Inferior parietal cortex (tissue), 1 donor: ENCODE measurements at regions not wholly inside any gene's neighbourhood (a gene's known extent, or its start where the extent isn't known, plus 50 kb on each side); places are given as distances from the start of the nearest gene placed in this dataset.

ENCODE experiments used
- DNase-seq: peaks from one replicate; pipeline ENCODE4 v3.0.0-alpha.2; 2016; ENCODE audit errors: extremely low spot score

DNA sequence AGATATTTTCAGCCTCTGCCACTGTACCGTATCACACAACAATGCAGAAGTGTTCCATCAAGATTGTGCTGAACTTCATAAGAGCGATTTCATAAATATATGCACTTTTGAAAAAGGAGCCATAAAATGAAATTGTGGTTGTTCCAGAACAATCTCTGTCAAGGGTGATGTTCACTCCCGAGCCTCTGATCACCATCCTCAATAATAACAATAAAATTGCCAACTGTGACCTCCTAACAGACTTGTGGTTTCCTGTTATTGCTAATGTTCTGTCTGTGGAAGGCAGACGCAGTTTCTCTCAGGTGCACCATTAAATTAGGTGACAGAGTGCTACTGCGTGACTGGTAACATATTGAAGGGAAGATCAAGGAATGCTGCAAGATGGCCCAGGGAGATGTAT, 383.7 kb downstream of the SOCS6 start:
- no peak for DNase-seq

GRCh38 chr18:70671889-70672565, 383.2 kb downstream of the SOCS6 start:
- DNase-seq, result peak; percentile 32

GRCh38 chr18:70666936-70667335, 378.1 kb downstream of the SOCS6 start:
- no peak for DNase-seq

- no peak for DNase-seq
Observed at GRCh38 chr18:70663141-70663540, 374.3 kb downstream of the SOCS6 start.

DNA sequence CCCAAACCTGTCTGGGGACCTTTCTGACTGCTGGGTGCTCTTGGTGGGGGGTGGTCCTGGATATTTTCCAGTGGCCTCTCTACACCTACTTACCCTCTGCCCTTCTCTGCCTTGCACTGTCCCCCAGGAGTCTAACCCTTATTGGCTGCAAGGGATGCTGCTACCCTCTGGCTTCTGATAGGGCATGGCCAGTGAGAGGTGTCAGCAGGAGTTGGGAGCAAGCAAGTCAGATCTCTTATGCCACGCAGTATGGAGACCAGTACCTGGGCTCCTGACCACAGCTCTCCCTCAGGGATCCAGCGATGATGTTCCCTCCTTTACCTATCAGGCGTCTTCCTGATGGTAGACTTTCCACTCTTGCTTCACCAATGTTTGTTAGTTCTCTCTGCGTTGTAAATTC, 373.7 kb downstream of the SOCS6 start:
- DNase-seq, result no peak

DNA sequence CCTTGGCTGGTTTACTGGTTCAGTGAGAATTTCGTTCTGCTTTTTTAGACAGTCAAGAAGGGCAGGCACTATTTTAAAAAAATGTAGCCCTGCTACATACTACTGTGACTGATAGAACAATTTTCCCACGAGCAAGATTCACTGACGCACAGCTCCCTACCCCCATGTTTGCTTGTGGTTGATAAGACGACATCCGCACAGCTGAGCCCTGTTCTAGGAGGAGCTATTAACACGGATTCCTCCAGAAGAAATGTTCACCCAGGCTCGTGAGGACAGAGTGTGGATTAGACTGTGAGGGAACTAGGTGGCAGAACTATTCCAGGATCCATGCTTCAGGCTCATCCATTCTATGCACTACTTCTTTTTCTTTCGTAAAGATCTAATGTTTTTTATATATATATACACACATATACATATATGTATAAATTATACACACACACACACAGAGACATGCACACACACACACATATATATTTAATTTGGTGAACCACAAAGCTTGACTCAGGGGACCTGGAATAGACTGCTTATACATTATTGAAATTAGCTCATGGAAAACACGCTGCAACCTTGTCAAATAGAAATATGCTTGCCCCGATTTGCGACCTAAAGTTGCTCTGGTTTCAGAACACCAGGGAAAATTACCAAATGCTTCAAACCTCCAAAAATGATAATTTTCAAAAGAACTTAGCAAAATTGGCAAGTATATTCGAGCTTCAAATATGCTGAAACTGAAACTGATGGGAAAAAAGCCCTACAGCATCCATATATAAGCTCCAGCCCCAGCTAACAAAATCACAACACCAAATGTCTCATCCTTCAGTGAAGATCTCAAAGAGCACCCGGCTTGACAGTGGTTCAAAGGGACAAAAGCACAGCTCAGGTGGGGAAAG, 370.4 kb downstream of the SOCS6 start:
- no peak for DNase-seq

- DNase-seq, result no peak
Observed at GRCh38 chr18:70653671-70654070, 364.8 kb downstream of the SOCS6 start.

- no peak for DNase-seq
Observed at GRCh38 chr18:70650878-70651277, 362.0 kb downstream of the SOCS6 start.

GRCh38 chr18:70649683-70650082, 360.8 kb downstream of the SOCS6 start:
- no peak for DNase-seq

- DNase-seq, result no peak
Observed at GRCh38 chr18:70645971-70646370, 357.1 kb downstream of the SOCS6 start.

DNA sequence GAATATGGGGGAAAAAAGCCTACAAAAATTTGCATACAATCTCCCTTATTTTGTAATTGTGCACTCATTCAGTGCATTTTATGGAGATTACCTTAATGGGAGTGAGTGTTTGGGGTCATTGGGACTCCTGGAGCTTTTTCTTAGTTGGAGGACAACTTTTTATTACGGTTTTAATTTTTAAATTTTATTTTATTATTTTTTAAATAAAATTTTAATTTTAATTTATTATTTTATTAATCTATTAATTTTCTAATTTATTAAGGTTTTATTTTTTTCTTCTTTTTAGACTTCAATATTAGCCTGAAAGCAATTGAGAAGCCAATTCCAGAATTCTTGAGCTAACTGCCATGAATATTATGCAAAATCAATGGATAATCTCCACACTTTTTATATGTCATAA, 355.0 kb downstream of the SOCS6 start:
- DNase-seq, result no peak

GRCh38 chr18:70641156-70641775, 352.4 kb downstream of the SOCS6 start:
- no peak for DNase-seq

DNA sequence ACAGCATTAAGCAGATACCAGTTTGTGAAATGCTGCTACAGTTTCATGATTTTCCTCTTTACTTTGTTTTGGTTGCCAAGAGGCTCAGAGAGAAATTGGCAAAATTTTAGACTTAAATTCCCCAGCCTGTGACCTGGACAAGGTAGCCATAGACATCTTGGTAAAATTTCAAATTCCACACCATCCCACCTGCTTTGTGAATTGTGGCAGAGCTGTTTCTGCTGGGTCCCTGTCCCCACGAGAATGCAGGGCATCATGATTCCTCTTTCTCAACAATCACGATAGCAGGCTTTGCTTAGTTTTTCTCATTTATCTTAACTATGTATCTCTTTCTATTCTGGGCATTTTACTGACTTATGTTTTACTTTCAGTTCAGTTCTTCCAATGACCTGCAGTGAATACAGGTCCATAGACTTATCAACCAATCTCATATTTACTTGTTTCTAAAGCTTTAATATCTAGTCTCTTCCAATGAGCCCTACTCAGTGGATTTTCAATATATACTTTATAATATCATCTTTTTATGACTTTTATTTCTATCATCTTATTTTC, 351.6 kb downstream of the SOCS6 start:
- DNase-seq, result no peak

GRCh38 chr18:70636991-70637390, 348.1 kb downstream of the SOCS6 start:
- no peak for DNase-seq

DNA sequence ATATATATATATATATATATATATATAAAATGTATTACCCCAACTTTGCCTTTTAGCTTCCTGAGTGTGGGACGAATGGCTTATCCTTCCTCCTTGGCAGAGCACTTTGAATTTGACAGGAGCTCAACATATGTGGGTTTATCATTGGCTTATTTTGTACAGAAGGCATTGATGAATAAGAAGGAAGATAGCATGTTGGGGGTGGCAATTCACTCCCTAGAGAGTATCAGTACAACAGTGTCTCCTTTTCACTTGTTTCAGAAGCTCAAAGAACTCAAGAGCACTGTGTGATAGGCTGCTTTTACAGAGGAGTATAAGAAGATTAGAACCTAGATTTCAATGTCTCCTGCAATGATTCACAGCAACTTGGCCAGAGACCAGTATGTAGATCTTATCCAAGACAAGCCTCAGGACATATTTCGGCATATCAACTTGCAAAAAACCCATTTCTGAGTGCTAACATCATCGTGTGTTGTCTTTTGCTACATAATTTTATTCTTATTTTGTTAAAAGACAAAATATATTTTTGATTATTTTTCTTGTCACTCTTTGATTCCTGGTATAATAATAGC, 345.8 kb downstream of the SOCS6 start:
- no peak for DNase-seq

- DNase-seq, result no peak
Observed at GRCh38 chr18:70627182-70627802, 338.4 kb downstream of the SOCS6 start.

DNA sequence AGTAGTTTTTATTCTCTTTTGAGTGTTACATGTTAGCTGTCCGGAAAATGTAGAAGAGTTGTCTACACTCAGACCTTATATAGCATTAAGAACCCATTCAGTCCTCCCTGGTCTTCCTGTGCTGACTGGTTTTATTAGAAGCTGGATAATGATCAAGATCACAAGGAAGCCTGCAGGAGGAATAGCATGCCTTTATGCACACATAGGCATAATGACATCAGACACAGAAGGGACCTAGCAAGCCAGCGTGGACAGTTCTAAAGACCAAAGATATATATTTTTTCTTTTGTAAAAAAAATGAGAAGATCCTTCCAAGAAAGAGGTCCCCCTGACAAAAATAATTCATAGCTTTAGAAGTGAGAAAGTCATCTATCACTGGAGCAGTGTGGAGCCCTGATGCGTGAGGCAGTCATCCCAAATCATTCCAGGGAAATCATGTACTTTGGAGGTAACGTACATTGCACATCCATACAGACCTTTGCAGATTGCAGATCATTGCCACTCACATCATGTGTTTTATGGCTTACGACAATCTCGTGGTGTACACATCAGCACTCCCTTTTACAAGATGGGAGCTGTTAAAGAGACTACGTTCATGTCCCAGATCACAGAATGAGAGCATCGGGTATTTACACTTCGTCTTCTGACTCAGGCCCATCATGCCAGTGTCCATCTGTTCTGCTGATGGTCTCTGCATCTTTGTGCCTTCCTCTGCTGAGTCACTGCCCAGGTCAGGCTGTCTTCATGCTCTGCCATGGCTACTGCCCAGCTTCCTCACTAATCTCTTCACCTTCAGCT, 334.0 kb downstream of the SOCS6 start:
- DNase-seq, result no peak

DNA sequence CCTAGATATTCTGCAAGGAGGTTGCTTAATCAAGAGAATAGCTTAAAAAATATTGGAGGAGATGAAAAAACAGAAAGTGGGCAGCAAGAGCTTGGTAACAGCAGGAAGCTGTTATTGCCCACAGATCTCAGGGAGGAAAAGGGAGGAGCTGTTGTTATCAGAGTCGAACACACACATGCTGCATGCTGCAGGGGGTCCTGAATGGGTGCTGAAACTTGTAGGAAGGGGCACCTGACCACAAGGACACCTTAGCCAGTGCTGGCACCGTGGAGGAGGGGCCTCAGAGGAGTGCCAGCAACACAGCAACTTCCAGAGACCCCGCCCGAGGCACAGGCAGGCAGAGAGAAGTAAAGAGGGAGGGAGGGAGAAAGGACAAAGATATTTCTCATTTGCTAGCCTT, 332.9 kb downstream of the SOCS6 start:
- no peak for DNase-seq

- DNase-seq, result no peak
Observed at GRCh38 chr18:70620837-70621612, 332.2 kb downstream of the SOCS6 start.
